DND-41 (cell line): ENCODE measurements at regions not wholly inside any gene's neighbourhood (a gene's known extent, or its start where the extent isn't known, plus 50 kb on each side); places are given as distances from the start of the nearest gene placed in this dataset.

Experiments used
- ATAC-seq: fragments of 200-7000 bp; cut with Tn5 transposase; 3 replicates; pipeline ENCODE4 v1.9.1; 2021; ENCODE audit warnings: low read depth; ENCODE audit not compliant: insufficient read depth
- DNase-seq: peaks from one replicate; pipeline ENCODE4 v3.0.0-alpha.2; 2020
- H2AFZ ChIP-seq: 2 replicates; pipeline ENCODE4 v1.6.0; 2012; ENCODE audit warnings: low read depth, low read length
- H3K27ac ChIP-seq: 2 replicates; pipeline ENCODE4 v1.5.1; 2012; ENCODE audit warnings: low read length, inconsistent platforms
- H3K27me3 ChIP-seq: fragments of 200-600 bp; sonication (generic); 2 replicates; pipeline ENCODE4 v1.6.0; 2012; ENCODE audit warnings: low read length, mild to moderate bottlenecking, inconsistent platforms; ENCODE audit not compliant: insufficient read depth, poor library complexity
- H3K36me3 ChIP-seq: 2 replicates; pipeline ENCODE4 v1.5.1; 2012; ENCODE audit warnings: low read length, inconsistent platforms; ENCODE audit not compliant: insufficient read depth
- H3K4me1 ChIP-seq: 2 replicates; pipeline ENCODE4 v1.5.1; 2012; ENCODE audit warnings: mild to moderate bottlenecking, low read length; ENCODE audit not compliant: insufficient read depth
- H3K4me2 ChIP-seq: 2 replicates; pipeline ENCODE4 v1.6.0; 2012; ENCODE audit warnings: mild to moderate bottlenecking, moderate library complexity, low read length, inconsistent platforms; ENCODE audit not compliant: insufficient read depth
- H3K4me3 ChIP-seq, 2 experiments: fragments of 200-600 bp in 1 of 2; shearing (Covaris generic) in 1 of 2; 2 replicates each; pipeline ENCODE4 v1.5.1; 2012 to 2016; ENCODE audit warnings: inconsistent platforms in 2 of 2, low read length in 2 of 2, mild to moderate bottlenecking in 2 of 2, low read depth in 1 of 2, moderate library complexity in 1 of 2
- H3K79me2 ChIP-seq: 2 replicates; pipeline ENCODE4 v1.6.0; 2012; ENCODE audit warnings: low read length, inconsistent platforms; ENCODE audit not compliant: insufficient read depth
- H3K9ac ChIP-seq: 2 replicates; pipeline ENCODE4 v1.6.0; 2012; ENCODE audit warnings: low read depth, mild to moderate bottlenecking, inconsistent platforms, low read length, moderate library complexity
- H3K9me3 ChIP-seq: 2 replicates; pipeline ENCODE4 v1.5.1; 2012; ENCODE audit warnings: low read length, moderate library complexity, mild to moderate bottlenecking, inconsistent platforms; ENCODE audit not compliant: insufficient read depth, severe bottlenecking
- H4K20me1 ChIP-seq: 2 replicates; pipeline ENCODE4 v1.6.0; 2012; ENCODE audit warnings: low read length; ENCODE audit not compliant: insufficient read depth
- CTCF ChIP-seq: IDR thresholded peaks from 2 replicates; pipeline ENCODE4 v1.5.1; 2012; ENCODE audit warnings: borderline replicate concordance, low read length, moderate library complexity, mild to moderate bottlenecking; ENCODE audit not compliant: poor library complexity, severe bottlenecking; ENCODE audit errors: extremely low read depth
- EZH2 ChIP-seq: IDR thresholded peaks from 3 replicates; pipeline ENCODE4 v1.6.1; 2012; ENCODE audit warnings: borderline replicate concordance, low read depth, mild to moderate bottlenecking, moderate library complexity, low read length, inconsistent platforms; ENCODE audit not compliant: severe bottlenecking

GRCh38 chrX:56498756-56499155 lies 64.7 kb upstream of the UBQLN2 start:
- TF ChIP-seq EZH2 (no peak), CTCF (no peak)
- H3K4me3 ChIP-seq = no peak overlapping the region
- no peaks in the 10 kb centered on the region for H3K36me3 ChIP-seq
- ATAC-seq (no peak), DNase-seq (no peak)
- no peak overlapping the region for H3K9ac ChIP-seq
- H2AFZ ChIP-seq = no peak overlapping the region
- H4K20me1 ChIP-seq = no peaks in the 10 kb centered on the region
- no peak overlapping the region for H3K4me2 ChIP-seq
- no peaks in the 10 kb centered on the region for H3K79me2 ChIP-seq
- H3K27me3 ChIP-seq = no peaks in the 10 kb centered on the region
- no peaks in the 10 kb centered on the region for H3K4me1 ChIP-seq
- H3K9me3 ChIP-seq = no peaks in the 10 kb centered on the region
- H3K27ac ChIP-seq = no peak overlapping the region

- H3K4me2 ChIP-seq = no peak overlapping the region
These were observed 64.1 kb upstream of the UBQLN2 start for GRCh38 chrX:56499372-56499771.

GRCh38 chrX:56503941-56504673 lies 59.3 kb upstream of the UBQLN2 start:
- H3K9ac ChIP-seq = no peak overlapping the region
- no peaks in the 10 kb centered on the region for H3K4me1 ChIP-seq
- TF ChIP-seq CTCF = no peak
- no peak for TF ChIP-seq EZH2
- H3K36me3 ChIP-seq = no peaks in the 10 kb centered on the region
- ATAC-seq = no peak
- H3K79me2 ChIP-seq = no peaks in the 10 kb centered on the region
- no peak overlapping the region for H2AFZ ChIP-seq
- no peaks in the 10 kb centered on the region for H4K20me1 ChIP-seq
- no peak overlapping the region for H3K4me2 ChIP-seq
- no peak for DNase-seq
- H3K4me3 ChIP-seq = no peak overlapping the region
- no peaks in the 10 kb centered on the region for H3K9me3 ChIP-seq
- no peak overlapping the region for H3K27ac ChIP-seq
- no peaks in the 10 kb centered on the region for H3K27me3 ChIP-seq

More at GRCh38 chrX:56499372-56499771, 64.1 kb upstream of the UBQLN2 start:
- Histone ChIP-seq H3K9ac (no peak overlapping the region), H3K36me3 (no peaks in the 10 kb centered on the region), H3K4me3 (no peak overlapping the region), H2AFZ (no peak overlapping the region), H3K9me3 (no peaks in the 10 kb centered on the region), H3K79me2 (no peaks in the 10 kb centered on the region), H3K4me1 (no peaks in the 10 kb centered on the region), H4K20me1 (no peaks in the 10 kb centered on the region), H3K27me3 (no peaks in the 10 kb centered on the region), H3K27ac (no peak overlapping the region)
- ATAC-seq = no peak
- no peak for DNase-seq
- TF ChIP-seq EZH2 = no peak
- TF ChIP-seq CTCF = no peak

GRCh38 chrX:56505866-56506265 lies 57.6 kb upstream of the UBQLN2 start:
- TF ChIP-seq EZH2 = no peak
- TF ChIP-seq CTCF = no peak
- H3K9me3 ChIP-seq = no peaks in the 10 kb centered on the region
- no peaks in the 10 kb centered on the region for H3K79me2 ChIP-seq
- no peaks in the 10 kb centered on the region for H3K27me3 ChIP-seq
- no peaks in the 10 kb centered on the region for H3K36me3 ChIP-seq
- H4K20me1 ChIP-seq = no peaks in the 10 kb centered on the region
- H3K27ac ChIP-seq = no peak overlapping the region
- H2AFZ ChIP-seq = no peak overlapping the region
- H3K4me1 ChIP-seq = no peaks in the 10 kb centered on the region
- H3K9ac ChIP-seq = no peak overlapping the region
- no peak overlapping the region for H3K4me3 ChIP-seq
- DNase-seq (no peak), ATAC-seq (no peak)
- H3K4me2 ChIP-seq = no peak overlapping the region
